Progenitor cell of endocrine pancreas (in vitro differentiated cells): ENCODE measurements at regions not wholly inside any gene's neighbourhood (a gene's known extent, or its start where the extent isn't known, plus 50 kb on each side); places are given as distances from the start of the nearest gene placed in this dataset.

Experiments
- DNase-seq: peaks from one replicate; pipeline ENCODE4 v3.0.0; 2021; ENCODE audit warnings: low spot score; ENCODE audit not compliant: unreplicated experiment
- H3K27ac Mint-ChIP-seq: 2 replicates; pipeline ENCODE4 v1.8.0; 2021; ENCODE audit warnings: mild to moderate bottlenecking, moderate library complexity, mixed read lengths
- H3K27me3 Mint-ChIP-seq: 2 replicates; pipeline ENCODE4 v1.8.0; 2021; ENCODE audit warnings: mixed read lengths
- H3K36me3 Mint-ChIP-seq: 2 replicates; pipeline ENCODE4 v1.8.0; 2022; ENCODE audit warnings: mixed read lengths; ENCODE audit not compliant: insufficient read depth
- H3K4me1 Mint-ChIP-seq: 2 replicates; pipeline ENCODE4 v1.8.0; 2021; ENCODE audit warnings: low read depth, mixed read lengths
- H3K4me3 Mint-ChIP-seq: 2 replicates; pipeline ENCODE4 v1.8.0; 2021; ENCODE audit warnings: low read depth, mild to moderate bottlenecking, moderate library complexity, mixed read lengths
- H3K9me3 Mint-ChIP-seq: 2 replicates; pipeline ENCODE4 v1.8.0; 2021; ENCODE audit warnings: low read depth, mixed read lengths
- CTCF ChIP-seq: fragments of 200-600 bp; sonication (generic); IDR thresholded peaks from one replicate; pipeline ENCODE4 v1.5.0; 2021; ENCODE audit warnings: antibody characterized with exemption, mild to moderate bottlenecking; ENCODE audit not compliant: unreplicated experiment

- no peak for TF ChIP-seq CTCF
- Mint-ChIP-seq H3K27ac (no peak overlapping the region), H3K27me3 (no peaks in the 10 kb centered on the region), H3K4me3 (no peak overlapping the region), H3K36me3 (no peaks in the 10 kb centered on the region), H3K4me1 (no peaks in the 10 kb centered on the region), H3K9me3 (peaks cover 6% of the 10 kb centered on the region)
- DNase-seq, result no peak
Measured at GRCh38 chr4:19971829-19972228, 279.9 kb upstream of the SLIT2 start.

DNA sequence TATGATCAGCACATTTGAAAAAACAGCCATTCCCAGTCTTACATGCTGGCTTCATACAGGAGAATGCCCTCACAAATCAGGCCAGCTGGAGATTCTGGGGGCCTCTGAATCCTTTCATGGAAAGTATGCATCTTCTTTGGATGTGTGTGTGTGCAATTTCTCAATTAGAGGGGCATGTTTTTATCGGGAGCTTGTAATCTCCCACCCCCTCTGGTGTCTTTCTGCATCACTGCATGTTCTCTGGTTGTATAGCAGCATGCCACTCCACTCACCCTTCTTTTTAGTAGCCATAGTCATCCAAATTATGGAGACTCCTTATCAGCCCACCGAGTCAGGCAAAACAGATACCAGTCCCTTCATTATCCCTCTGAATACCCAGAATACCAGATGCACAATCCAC is 282.2 kb upstream of the SLIT2 start:
- H3K9me3 Mint-ChIP-seq, result no peaks in the 10 kb centered on the region
- no peaks in the 10 kb centered on the region for H3K36me3 Mint-ChIP-seq
- TF ChIP-seq CTCF, result peak; percentile 6
- no peak overlapping the region for H3K4me3 Mint-ChIP-seq
- no peak overlapping the region for H3K27ac Mint-ChIP-seq
- no peaks in the 10 kb centered on the region for H3K27me3 Mint-ChIP-seq
- DNase-seq, result no peak
- H3K4me1 Mint-ChIP-seq, result no peaks in the 10 kb centered on the region

DNA sequence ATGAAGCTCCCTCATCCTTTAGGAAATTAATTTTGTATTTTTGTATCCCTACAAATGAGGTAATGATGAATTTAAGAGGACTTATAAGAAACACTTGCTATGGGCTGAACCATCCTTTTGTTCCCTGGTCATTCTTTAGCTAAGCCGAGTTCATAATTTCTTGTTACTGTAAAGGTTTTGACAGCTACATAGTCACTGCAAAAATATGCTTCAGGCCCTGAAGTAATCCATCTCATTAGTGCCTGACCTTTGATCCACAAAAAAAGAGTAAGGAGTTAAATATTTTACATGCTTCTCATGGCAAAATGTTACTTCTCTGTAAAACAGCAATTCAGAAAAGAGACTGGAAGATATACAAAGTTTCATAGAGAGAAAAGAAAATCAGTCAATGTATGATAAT is 290.6 kb upstream of the SLIT2 start:
- Mint-ChIP-seq H3K27ac (no peak overlapping the region), H3K9me3 (no peaks in the 10 kb centered on the region), H3K4me1 (no peaks in the 10 kb centered on the region), H3K4me3 (no peak overlapping the region), H3K27me3 (no peaks in the 10 kb centered on the region), H3K36me3 (no peaks in the 10 kb centered on the region)
- TF ChIP-seq CTCF, result no peak
- no peak for DNase-seq

GRCh38 chr4:19958848-19959247 is 292.9 kb upstream of the SLIT2 start:
- no peak overlapping the region for H3K4me3 Mint-ChIP-seq
- H3K36me3 Mint-ChIP-seq, result no peaks in the 10 kb centered on the region
- H3K27me3 Mint-ChIP-seq, result no peaks in the 10 kb centered on the region
- DNase-seq, result no peak
- H3K4me1 Mint-ChIP-seq, result no peaks in the 10 kb centered on the region
- TF ChIP-seq CTCF, result no peak
- no peak overlapping the region for H3K27ac Mint-ChIP-seq
- no peaks in the 10 kb centered on the region for H3K9me3 Mint-ChIP-seq

- Mint-ChIP-seq H3K36me3 (no peaks in the 10 kb centered on the region), H3K4me1 (peaks cover 3% of the 10 kb centered on the region), H3K27ac (no peak overlapping the region), H3K27me3 (no peaks in the 10 kb centered on the region), H3K4me3 (no peak overlapping the region), H3K9me3 (no peaks in the 10 kb centered on the region)
- no peak for TF ChIP-seq CTCF
- no peak for DNase-seq
Measured at GRCh38 chr4:19947349-19947748, 304.4 kb upstream of the SLIT2 start.
